Activated CD4-positive, alpha-beta T cell treated with anti-CD3 and anti-CD28 coated beads, Interleukin-10, Interleukin-2, amounts not matched to agents 100 ng/mL and 50 ng/mL, durations not matched to agents 16 hours and 8 hours (primary cell): ENCODE measurements at regions not wholly inside any gene's neighbourhood (a gene's known extent, or its start where the extent isn't known, plus 50 kb on each side); places are given as distances from the start of the nearest gene placed in this dataset.
A peak's percentile ranks its signal among the peaks of the same experiment; 100 is the strongest.
"Not testable (repeated sequence)": the region's sequence is repeated elsewhere in the genome, so short reads cannot be mapped to it uniquely, and the experiment has no call there.

Experiments
- DNase-seq: peaks from one replicate; pipeline ENCODE4 v3.0.0-alpha.2; 2020

DNA sequence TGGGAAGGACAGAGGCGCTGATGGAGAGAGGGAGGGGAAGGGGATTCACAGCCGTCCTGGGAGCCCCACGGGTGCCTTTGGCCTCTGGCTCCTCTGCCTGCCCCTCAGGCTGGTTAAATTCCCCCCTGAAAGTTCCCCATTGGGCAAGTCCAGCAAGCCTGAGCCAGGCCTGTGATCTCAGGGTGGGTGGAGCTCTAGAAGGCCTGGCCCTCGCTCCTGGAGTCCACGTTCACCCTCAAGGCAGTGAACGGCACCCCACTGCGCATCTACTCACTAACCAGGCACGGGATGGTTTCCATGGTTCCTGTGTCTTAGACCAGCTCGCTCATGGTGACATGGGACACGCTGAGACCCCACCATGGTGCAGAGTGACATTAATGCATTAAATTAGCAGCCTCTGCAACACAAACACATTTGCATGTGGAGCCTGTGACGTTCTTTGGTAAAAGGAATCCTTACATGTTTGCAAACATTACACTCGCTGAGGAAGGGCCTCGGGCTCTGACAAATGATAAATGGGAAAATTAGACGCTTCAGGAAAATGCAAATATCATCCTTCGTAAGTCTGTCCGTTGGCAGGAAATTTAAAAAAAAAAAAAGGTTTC is 452.7 kb downstream of the PREX1 start:
- DNase-seq: no peak

DNA sequence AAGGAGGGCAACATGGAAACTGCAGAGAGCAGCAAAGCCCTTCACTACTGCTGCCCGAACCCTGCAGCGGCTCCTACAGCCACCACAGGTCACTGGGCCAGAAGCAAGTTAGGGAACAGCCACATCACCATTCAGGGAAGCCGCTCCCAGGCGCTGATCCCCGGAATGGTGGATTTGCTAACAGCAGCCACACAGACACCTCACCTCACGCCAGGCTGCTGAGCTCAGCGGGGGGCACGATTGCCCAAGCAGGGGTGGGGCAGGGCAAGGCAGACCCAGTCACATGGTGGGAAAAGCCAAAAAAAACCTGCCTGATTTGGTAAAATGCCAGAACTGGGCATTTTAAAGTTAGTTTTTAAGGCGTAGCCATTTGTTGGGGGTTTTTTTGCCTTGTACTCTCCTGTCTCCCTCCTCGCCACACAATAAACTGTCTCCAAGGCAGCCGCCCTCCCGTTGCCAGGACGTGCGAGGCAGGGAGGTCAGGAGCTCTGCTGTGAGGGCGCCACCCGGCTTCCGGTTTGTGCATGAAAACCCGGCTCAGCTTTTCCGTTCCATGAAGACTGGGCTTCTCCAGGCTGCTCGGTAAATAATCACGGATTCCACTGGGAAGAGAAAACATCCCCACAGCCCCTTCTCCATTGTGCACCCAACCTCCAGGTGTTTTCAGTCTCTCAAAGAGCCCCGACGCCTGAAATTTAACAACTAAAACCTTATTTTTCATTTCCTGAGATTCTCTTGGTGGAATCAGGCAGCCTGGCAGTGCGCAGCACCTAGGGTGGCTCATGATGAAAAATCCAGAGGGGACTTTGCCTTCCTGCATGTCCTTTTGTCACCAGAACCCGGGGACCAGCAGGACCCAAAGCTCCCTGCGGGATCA is 453.5 kb downstream of the PREX1 start:
- DNase-seq: peak; percentile 3

DNA sequence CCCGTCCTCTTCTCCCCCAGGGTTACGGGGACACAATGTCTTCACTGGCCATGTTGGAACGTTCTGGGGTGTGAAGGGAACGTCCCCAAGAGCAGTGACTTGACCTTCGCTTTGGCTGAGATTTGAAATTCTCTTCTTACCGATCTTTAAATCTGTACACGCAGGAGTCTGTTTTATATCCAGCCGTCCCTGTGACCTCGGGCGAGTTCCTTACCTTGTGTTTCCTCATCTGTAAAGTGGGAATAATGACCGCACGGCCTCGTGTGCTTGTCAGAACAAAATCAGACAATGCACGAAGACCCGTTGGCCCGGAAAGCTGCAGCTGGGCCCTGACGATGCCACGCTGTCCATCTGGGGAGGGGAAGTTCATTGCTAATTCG is 454.3 kb downstream of the PREX1 start:
- DNase-seq: no peak

DNA sequence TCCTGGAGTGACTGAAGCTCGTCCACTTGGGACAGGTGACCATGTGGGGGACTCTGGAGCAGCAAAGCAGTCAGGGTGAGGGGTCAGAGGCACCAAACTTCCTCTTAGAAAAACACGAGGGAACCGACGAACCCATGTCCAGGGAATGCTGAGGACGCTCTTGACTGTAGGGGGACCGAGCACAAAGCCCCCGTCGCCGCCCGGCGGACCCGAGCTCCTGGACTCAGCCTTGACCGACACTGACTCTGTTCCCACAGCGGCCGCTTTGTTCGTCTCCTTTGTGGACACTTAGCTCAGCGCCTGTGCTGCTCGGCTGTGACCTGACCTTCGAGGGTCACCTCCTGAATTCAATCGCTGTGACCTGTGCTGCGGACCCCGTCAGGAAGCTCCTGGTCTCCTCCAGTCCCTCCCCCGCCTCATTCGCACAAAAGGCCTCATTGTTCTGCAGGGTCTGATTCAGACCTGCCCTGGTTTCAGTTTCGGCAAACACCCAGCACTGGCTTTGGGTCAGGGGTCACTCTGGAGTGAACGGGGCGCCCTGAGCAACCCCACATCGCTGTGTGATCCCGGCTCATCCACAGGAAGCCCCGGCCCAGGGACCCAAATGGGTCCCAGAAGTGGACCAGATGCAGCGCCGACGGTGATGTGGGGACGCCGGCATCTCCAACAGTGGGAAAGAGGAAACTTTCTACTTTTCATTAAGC is 454.8 kb downstream of the PREX1 start:
- not testable (repeated sequence) for DNase-seq

DNA sequence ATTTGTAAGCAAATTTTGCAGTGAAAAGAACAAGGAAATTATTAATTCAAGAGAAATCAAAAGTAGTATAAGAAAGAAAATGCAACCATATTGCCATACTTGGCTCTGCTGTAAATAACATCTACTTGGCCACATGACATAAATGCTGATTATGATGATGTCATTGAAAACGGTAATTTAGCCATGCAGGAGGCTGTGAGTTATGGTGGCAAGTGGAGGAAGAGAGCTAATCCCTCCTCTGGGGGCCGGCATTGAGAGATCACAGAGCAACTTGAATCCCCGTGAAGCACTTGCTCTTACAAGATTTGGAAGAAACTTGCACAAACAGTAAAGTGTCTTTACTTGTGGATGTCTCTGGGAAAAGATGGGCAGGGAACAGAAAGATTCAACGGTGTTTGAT is 456.6 kb downstream of the PREX1 start:
- DNase-seq: no peak

DNA sequence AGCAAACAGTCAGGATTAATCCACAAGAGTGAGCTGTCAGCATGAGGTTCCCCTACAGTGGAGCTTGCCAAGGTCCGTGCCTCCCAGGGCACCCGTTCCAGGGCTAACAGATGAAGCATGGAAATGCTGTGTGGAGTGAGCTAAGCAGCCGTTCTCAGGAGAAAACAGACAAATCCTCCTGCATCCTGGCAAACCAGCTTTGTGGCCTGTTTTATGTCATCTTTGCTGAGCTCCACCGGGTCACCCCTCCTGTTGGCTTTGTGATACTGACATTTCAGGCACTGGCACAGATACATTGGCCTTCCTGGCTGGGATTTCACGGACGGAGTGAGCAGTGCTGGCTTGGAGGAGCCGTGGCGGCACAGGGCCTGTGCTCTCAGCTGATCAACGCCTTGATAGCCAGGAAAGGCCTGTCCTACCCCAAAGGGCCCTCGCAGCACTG is 459.2 kb downstream of the PREX1 start:
- DNase-seq: not testable (repeated sequence)

DNA sequence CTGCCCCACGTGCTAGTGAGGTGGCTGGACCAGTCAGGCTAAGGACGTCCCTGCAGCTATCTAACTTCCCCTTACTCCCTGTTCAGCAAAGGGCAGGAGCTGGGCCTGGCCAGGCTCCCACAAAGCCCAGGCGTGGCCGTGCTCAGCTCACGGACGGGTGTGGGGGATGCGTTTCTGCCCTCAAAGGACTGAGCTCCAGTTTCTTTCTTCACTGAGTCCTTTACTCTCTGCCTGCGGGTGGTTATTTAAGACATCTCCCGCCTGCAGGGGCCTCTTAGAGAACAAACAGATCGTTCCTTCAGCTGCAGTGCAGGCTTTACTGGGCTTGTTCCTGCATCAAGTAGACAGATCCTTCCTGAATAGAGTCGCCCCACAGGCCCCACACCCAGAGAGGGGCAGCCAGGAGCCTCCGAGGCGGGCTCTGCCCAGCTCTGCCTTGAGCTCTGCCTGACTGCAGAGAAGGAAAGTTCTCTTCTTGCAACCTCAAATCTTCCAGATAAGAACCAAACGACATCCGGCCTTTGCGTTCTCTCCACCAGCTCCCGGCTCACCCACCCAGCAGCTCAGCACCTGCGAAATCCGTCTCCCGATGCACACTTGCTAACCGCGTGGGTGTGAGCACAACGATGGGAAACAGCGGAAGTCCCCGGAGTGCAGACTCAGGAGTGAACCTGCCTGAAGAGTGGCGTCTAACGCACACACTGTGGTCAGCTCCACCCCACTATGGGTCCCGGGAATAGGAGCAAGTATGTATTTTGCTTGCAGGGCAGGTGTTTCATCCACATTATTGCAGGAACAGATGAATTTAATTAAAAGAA is 460.0 kb downstream of the PREX1 start:
- DNase-seq: not testable (repeated sequence)

DNA sequence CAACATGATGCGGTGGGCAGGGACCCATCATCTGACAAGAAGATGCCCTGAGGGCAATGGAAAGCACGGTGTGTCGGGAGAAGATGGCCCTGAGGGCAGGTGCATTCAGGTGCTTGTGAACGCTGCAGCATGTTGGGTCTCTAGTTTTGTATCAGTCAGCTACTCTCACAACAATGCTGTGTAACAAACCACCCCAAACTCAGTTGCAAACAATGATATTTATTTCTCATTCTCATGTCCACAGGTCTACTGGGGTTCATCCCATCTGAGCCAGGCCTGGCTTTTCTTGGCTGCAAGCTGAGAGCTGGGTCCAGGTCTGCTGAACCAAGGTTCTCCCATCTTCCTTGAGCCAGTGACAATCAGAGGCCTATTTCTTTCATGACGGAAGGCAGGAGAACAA is 461.6 kb downstream of the PREX1 start:
- no peak for DNase-seq

DNA sequence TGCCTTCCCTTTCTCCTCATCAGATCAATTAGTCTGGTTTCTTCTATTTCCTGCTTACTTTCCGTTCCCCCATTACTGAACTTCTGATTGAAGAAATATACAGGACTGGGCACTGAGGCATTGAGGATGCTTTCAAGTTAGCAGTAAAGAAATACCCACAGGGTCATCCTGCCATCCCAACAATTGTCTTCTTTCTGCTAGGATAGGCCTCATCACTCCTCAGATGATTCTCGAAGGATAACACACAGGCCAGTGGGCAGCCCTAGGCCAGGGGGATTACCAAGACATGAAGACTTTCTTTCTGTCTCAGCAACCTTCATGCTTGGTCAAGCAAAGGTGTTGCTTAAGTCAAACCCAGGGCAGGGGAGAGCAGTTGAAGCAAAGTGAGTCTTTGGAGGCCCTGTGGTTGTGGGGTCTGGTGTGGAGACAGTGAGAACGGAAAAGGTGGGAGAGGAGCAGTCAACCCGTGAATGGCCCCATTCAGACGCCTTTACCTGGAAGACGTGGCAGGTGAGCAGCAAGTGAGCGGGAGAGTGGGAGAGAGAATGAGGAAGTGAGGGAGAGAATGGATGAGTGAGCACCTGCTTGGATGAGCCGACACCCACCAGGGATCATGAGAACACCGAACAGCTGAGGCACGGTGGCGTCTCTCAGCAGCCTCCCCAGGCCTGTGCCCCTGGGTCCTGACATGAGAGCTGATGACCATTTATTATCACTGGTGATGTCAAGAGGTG is 462.9 kb downstream of the PREX1 start:
- no peak for DNase-seq

DNA sequence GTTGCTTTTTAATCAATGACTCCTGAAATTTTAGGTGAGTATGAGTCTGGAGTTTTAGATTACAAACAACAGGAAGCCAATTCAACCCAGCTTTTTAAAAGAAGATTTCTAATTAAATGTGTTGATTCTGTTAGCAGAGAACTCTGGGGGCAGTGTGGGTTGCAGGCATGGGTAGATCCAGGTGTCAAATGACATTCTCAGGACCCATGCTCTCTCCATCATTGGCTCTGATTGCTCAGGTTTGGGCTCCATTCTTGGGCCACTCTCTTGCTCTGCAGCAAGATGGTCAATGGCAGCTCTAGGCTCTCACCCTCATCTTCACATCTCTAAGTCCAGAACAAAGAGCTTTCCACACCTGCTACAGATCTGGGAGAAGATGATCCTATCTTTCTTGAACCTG is 463.7 kb downstream of the PREX1 start:
- no peak for DNase-seq

DNA sequence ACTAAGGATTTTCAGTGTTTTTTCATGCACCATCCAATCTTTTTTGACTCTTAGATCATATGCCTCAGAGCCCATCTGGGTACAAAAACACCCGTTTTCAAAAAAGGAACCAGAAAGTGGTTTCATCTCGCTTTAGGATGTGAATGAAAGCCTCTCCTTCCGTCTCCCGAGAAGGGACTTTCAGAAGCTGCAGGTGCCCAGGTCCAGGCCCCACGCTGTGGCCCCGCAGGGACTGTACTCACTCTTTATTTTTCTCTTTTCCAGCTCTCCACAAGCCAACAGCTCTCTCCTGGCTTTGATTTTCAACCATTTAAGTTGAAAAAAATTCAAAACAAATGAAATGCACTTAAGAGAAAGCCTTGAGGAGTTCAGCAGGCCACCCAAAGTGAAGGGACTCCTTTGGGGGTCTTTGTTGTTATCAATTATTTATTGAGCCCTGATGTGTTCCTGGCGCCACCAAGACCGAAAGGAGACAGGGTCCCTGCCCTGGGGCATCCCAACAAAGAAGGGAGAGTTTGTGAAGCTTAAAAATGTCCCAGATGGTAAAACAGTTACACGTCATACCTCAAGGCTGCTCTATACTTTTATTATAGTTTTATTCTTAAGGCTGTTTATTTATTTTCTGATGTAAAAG is 467.3 kb downstream of the PREX1 start:
- no peak for DNase-seq

DNA sequence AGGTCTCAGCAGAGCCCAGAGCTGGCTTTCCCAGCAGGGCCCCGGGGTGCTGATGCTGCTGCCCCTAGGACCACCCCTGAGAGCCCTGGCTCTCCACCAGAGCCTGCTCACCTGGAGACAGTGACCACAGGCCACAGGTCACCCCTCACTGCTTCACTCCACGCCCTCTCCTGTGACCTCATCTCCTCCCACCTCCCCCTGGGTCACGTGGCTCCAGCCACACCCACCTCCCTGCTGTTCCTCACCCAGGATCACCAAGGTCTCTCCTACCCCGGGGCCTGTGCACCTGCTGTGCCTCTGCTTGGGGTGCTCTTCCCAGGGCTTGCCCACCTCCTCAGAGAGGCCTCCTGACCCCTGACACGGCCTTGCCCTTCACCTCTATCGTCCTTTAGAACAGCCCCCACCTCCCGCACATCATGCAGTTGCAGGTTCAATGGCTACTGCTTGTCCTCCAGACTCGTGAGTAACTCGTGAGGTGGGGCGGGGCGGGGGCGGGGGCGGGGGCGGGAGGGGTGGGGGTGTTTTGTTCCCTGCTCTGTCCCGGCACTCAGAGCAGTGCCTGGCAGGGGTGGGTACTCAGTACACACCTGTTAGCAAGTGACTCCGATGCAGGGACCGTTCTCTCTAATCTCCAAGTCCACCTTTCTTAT is 468.0 kb downstream of the PREX1 start:
- no peak for DNase-seq

DNA sequence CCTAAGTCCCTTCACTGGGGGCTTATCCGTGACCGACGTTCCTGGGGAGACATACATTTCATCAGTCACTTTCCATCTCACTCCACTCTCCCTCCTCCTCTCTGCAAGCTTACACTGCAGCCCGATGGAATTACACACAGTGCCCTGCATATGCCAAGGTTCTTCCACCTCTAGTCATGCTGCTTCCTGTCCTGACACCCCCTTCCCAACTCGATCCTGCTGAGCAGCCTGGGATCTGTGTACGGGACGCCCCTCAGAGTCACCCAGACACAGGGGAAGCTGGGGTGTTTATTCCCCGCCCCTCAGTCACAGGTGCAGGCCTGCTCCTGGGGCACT is 468.8 kb downstream of the PREX1 start:
- DNase-seq: not testable (repeated sequence)

DNA sequence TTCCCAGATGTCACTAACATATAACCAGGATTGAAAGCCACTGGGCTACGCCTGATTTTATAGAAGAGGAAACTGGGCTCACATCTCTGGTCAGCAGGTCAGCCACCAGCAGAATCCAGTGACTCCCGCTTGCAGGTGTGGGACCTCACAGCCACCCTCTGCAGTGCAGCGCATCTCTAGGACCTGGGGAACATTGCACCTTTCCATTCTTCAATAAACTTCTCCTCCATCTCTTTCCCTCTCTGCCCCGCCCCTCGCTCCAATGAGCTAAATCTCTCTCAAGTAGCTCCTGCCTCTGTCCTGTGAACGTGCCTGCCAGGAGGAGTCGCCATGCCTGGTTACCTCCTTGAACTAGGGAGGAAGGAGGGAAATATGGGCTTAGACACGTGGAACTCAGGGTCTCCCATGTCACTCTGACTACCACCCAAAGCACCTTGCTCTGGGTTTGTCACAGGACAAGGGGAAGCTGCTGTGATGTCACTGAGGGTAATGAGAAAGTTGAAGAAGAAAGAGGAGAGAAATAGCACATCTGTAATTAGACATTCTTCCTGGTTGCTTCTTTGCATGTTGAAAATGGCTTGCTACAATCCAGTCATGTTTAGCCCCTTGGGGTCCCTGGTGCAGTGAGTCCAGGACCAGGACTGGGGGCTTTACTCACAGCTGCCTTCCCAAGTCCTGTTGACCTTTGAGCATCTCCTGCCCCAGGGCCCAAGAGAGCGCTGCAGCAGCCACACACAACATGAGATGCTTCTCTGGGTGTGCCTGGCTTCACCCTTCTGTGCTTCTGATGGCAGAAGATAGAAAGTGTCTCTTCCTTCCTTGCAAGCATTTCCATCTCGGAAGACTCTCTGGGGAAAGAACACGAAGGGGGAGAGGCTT is 469.4 kb downstream of the PREX1 start:
- DNase-seq: no peak

DNA sequence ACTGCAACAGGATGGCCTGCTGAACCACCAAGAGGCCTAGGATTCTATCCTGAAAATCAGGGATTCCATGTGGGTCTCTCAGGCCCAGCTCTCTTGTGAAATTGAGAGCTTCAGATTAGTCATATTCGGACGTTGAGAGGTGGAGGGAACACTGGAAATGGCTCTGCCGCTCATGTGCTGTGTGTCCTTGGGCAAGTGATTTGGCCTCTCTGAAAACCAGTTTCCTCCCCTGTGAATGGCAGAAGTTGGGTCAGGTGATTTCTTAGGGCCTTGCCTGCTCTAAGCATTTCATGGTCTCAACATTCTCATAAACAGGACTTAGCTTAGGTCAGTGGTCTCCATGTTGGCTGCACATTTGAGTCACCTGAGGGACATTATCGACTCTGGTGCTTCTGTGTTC is 470.1 kb downstream of the PREX1 start:
- DNase-seq: no peak

DNA sequence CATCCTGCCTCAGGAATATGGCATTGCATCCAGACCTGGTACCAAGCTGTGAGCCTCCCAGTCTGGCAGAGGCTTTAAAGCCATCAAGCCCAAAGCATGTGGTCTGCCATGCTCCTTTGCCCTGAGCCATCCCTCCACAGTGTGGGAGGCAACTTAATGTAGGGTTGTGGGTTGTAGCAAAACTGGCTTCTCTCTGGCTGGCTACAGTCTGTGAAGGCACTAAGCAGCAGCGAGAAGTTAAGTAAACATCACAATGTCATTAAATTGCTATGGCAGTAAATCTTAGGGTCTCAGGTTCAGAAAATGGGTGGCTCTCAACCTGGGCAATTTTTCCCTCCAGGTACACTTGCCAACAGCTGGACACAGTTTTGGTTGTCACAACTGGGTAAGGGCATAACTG is 472.9 kb downstream of the PREX1 start:
- no peak for DNase-seq

DNA sequence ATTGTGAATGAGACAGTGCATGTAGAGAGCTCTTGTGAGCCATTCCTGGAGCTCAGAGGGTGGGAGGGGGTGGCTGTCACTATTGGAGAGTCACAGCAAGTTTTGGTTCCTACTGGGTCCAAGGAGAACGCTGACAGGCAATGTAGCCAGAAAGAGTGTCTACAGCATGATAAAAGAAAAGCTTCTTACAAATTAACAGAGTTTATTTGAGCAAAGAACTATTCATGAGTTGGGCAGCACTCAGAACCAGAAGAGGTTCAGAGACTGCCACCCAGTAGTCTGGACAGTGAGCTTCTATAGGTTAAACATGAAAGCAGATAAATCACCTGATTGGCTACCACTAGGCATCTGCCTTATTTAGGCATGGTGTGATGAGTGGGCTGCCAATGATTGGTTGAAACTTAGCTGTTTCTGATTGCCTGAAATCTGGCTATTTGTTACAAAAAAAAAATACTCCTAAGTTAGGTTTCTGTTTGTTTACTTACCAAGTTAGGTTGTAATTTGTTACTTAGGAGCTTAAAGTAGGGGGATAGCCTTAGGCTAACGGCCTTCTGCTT is 473.4 kb downstream of the PREX1 start:
- no peak for DNase-seq

DNA sequence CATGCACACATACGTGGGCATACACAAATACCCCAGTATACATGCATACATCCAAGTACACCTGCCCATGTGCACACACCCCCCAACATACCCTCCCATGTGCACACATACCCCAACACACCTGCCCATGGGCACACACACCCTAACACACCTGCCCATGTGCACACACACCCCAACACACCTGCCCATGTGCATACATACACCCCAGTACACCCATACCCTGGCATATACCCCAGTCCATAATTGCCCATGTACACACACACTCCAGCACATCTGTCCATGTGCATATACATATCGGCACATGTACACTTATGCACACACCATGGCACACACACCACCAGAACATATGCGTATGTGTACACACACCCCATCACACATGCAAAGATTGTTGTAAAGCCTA is 475.2 kb downstream of the PREX1 start:
- no peak for DNase-seq

DNA sequence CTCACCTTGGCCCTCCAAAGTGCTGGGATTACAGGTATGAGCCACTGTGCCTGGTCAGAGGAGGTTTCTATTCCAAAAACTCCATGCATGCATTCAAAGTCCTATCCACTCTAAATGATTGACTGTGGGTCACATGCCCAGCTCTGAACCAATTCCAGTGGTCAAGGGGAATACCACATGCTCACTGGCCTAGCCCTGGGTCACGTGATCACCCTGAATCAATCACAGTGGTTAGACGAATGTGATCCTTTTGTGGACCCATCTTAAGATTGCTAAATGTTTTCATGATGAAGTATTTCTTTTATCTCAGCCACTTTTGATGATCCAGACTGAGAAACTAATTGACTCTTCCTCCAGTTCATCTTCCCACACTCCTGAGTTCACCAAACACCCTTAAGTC is 475.8 kb downstream of the PREX1 start:
- DNase-seq: no peak
